ENCODE measurements at regions not wholly inside any gene's neighbourhood (a gene's known extent, or its start where the extent isn't known, plus 50 kb on each side); places are given as distances from the start of the nearest gene placed in this dataset.
"Not testable (repeated sequence)": the region's sequence is repeated elsewhere in the genome, so short reads cannot be mapped to it uniquely, and the experiment has no call there.

DNA sequence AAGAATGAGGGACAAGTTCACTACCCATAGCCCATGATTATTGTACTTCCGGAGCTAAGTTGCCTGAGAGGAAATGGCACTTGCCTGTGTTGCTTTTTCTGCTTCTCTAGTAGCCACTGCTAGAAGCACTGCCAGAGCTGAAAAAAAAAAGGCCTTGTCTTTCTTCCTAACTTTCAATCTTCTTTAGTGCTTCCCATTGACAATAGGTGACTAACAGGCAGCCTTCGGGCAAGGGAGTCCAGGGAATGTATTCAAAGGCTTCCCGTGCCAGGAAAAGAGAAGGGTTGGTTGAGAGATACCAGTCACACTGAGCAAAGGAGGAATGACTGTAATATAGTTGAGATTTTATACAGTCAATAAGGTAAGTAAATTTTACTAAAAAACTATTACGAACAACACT is 242.0 kb downstream of the CALCRL start:
- no peaks in the 10 kb centered on the region for H3K36me3 ChIP-seq
- H3K4me3 ChIP-seq (ENCODE audit: low read depth, low read length), result no peak overlapping the region
- H3K27me3 ChIP-seq (ENCODE audit: insufficient read depth, low read depth, severe bottlenecking), result no peaks in the 10 kb centered on the region
- TF ChIP-seq, protein P1, sequence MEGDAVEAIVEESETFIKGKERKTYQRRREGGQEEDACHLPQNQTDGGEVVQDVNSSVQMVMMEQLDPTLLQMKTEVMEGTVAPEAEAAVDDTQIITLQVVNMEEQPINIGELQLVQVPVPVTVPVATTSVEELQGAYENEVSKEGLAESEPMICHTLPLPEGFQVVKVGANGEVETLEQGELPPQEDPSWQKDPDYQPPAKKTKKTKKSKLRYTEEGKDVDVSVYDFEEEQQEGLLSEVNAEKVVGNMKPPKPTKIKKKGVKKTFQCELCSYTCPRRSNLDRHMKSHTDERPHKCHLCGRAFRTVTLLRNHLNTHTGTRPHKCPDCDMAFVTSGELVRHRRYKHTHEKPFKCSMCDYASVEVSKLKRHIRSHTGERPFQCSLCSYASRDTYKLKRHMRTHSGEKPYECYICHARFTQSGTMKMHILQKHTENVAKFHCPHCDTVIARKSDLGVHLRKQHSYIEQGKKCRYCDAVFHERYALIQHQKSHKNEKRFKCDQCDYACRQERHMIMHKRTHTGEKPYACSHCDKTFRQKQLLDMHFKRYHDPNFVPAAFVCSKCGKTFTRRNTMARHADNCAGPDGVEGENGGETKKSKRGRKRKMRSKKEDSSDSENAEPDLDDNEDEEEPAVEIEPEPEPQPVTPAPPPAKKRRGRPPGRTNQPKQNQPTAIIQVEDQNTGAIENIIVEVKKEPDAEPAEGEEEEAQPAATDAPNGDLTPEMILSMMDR (IDR thresholded peaks at IDR 0.05; ENCODE audit: low read depth, low read length), result no peak
- no peak overlapping the region for H3K27ac ChIP-seq
- no peaks in the 10 kb centered on the region for H3K9me3 ChIP-seq (ENCODE audit: severe bottlenecking)
- no peak for DNase-seq

DNA sequence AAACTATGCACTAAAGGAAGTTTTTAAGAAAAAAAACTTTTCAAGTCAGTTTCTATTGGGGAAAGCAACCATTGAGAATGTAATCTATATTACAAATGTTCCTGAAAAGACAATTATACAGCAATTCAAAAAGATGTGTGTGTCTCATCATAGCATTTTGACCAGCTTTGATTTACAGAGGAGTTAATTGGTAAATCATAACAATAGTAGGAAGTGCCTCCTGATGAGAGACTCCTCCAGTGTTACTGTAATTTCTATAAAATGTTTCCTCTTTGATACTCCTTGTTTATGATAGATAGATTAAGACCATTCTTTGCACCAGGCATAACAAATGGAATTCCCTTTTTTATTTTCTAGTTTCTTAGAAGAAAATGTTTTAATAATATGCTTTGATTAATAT is 249.9 kb downstream of the CALCRL start:
- H3K36me3 ChIP-seq, result no peaks in the 10 kb centered on the region
- no peak for DNase-seq
- TF ChIP-seq, protein P1 (IDR thresholded peaks at IDR 0.05; ENCODE audit: low read depth, low read length), result no peak
- no peaks in the 10 kb centered on the region for H3K9me3 ChIP-seq (ENCODE audit: severe bottlenecking)
- no peak overlapping the region for H3K27ac ChIP-seq
- no peaks in the 10 kb centered on the region for H3K27me3 ChIP-seq (ENCODE audit: insufficient read depth, low read depth, severe bottlenecking)
- no peak overlapping the region for H3K4me3 ChIP-seq (ENCODE audit: low read depth, low read length)

GRCh38 chr2:187194049-187194448 is 254.0 kb downstream of the CALCRL start:
- TF ChIP-seq, protein P1 (IDR thresholded peaks at IDR 0.05; ENCODE audit: low read depth, low read length), result no peak
- no peaks in the 10 kb centered on the region for H3K36me3 ChIP-seq
- no peak overlapping the region for H3K4me3 ChIP-seq (ENCODE audit: low read depth, low read length)
- H3K27ac ChIP-seq, result no peak overlapping the region
- no peak for DNase-seq
- H3K27me3 ChIP-seq (ENCODE audit: insufficient read depth, low read depth, severe bottlenecking), result no peaks in the 10 kb centered on the region
- H3K9me3 ChIP-seq (ENCODE audit: severe bottlenecking), result no peaks in the 10 kb centered on the region

DNA sequence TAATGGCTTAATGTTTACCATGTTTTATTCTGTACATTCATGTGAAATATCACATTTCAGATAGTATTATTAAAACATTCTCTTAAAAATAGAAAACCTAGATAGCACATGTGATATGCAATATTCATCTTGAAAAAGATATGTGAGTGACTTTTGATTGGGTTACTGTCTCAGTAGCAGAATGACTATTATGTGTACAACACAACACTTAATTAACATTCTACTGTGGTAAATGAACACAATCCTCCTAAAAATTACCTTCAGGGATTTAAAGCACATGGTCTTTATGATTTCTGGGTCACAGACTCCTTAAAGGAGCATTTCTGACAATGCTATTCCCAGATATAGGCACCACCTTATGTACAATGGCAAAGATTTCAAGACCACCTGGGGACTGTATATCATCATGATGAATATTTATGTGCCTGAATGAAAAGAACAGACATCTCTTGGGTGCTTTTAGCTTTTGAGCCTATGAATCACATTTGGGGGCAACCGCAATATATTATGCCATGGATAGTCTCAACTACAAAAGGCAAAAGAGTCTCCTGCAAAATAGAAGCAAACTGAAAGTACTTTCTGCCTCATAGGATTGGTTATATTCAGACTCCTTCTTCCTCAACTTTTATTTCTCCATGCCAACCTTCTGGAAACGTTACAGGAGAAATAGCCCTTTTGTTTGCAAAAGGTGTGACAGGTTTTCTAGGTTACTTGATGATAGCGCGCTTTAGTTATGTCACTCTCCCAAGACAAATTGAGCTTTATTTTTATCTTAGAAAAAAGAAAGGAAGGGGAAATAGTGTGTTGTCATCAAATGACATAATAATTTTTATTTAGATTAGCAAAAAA is 259.0 kb downstream of the CALCRL start:
- H3K36me3 ChIP-seq, result no peaks in the 10 kb centered on the region
- no peak for DNase-seq
- no peak overlapping the region for H3K27ac ChIP-seq
- no peaks in the 10 kb centered on the region for H3K27me3 ChIP-seq (ENCODE audit: insufficient read depth, low read depth, severe bottlenecking)
- TF ChIP-seq, protein P1 (IDR thresholded peaks at IDR 0.05; ENCODE audit: low read depth, low read length), result no peak
- no peaks in the 10 kb centered on the region for H3K9me3 ChIP-seq (ENCODE audit: severe bottlenecking)
- H3K4me3 ChIP-seq (ENCODE audit: low read depth, low read length), result no peak overlapping the region

GRCh38 chr2:187187519-187187918 is 260.5 kb downstream of the CALCRL start:
- no peak for DNase-seq
- no peak overlapping the region for H3K4me3 ChIP-seq (ENCODE audit: low read depth, low read length)
- H3K9me3 ChIP-seq (ENCODE audit: severe bottlenecking), result no peaks in the 10 kb centered on the region
- H3K27ac ChIP-seq, result no peak overlapping the region
- H3K36me3 ChIP-seq, result no peaks in the 10 kb centered on the region
- H3K27me3 ChIP-seq (ENCODE audit: insufficient read depth, low read depth, severe bottlenecking), result no peaks in the 10 kb centered on the region
- TF ChIP-seq, protein P1 (IDR thresholded peaks at IDR 0.05; ENCODE audit: low read depth, low read length), result no peak

GRCh38 chr2:187180529-187180928 is 267.5 kb downstream of the CALCRL start:
- Histone ChIP-seq H3K36me3 (no peaks in the 10 kb centered on the region), H3K27me3 (ENCODE audit: insufficient read depth, low read depth, severe bottlenecking) (no peaks in the 10 kb centered on the region), H3K27ac (no peak overlapping the region), H3K4me3 (ENCODE audit: low read depth, low read length) (no peak overlapping the region), H3K9me3 (ENCODE audit: severe bottlenecking) (no peaks in the 10 kb centered on the region)
- DNase-seq, result no peak
- TF ChIP-seq, protein P1 (IDR thresholded peaks at IDR 0.05; ENCODE audit: low read depth, low read length), result no peak

DNA sequence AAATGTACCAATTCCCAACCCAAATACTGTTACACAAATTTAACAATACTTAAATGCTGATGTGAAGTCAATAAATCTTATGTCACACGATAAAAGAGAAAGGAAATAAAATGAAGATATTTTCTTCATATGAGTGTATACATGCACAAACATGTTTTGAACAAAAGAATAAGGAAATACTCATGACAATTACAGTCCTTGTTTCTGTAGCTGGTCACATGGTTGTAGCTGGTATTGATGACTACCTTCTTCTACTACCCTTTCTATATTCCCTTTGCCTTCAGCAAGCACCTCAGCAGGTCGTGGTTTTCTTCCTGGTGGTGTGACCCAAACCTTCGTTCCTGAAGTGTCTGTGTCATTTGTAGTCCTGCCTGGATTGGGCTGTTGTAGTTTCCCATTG is 269.2 kb downstream of the CALCRL start:
- not testable (repeated sequence) for H3K36me3 ChIP-seq; H3K27ac ChIP-seq; H3K27me3 ChIP-seq (ENCODE audit: insufficient read depth, low read depth, severe bottlenecking); H3K9me3 ChIP-seq (ENCODE audit: severe bottlenecking); DNase-seq; H3K4me3 ChIP-seq (ENCODE audit: low read depth, low read length)

Data from WERI-Rb-1 (cell line).